Body of pancreas (tissue), 4 donors: ENCODE measurements at regions not wholly inside any gene's neighbourhood (a gene's known extent, or its start where the extent isn't known, plus 50 kb on each side); places are given as distances from the start of the nearest gene placed in this dataset.

Experiments
- ATAC-seq: fragments of 150-250 bp; one replicate; pipeline ENCODE4 v1.9.1; 2016
- DNase-seq, 4 donors: peaks; one replicate each; pipeline ENCODE4 v3.0.0-alpha.2; 2019
- H3K27ac ChIP-seq, 4 donors: fragments of 200-600 bp; sonication (generic); 1 replicate in 3 of 4; 2 replicates in 1 of 4; pipeline versions ENCODE4 v1.5.1 to v1.6.1; 2016 to 2019; ENCODE audit warnings: mild to moderate bottlenecking in 1 of 4, mixed read lengths in 1 of 4, moderate library complexity in 1 of 4
- H3K27me3 ChIP-seq, 2 donors: fragments of 200-600 bp; sonication (generic); one replicate each; pipeline ENCODE4 v1.6.0; 2016; ENCODE audit warnings: mild to moderate bottlenecking in 1 of 2
- H3K36me3 ChIP-seq, 2 donors: fragments of 200-600 bp; sonication (generic); replicated peaks in 1 of 2; 2 replicates each; pipeline ENCODE4 v1.5.1; 2016; ENCODE audit warnings: low read depth in 2 of 2; ENCODE audit not compliant: insufficient read depth in 1 of 2
- H3K4me1 ChIP-seq: fragments of 200-600 bp; sonication (generic); one replicate; pipeline ENCODE4 v1.6.0; 2016
- H3K4me3 ChIP-seq, 2 donors: fragments of 200-600 bp; sonication (generic); 1 replicate in 1 of 2; 2 replicates in 1 of 2; pipeline ENCODE4 v1.5.1; 2016 to 2019
- H3K9me3 ChIP-seq, 3 donors: fragments of 200-600 bp; sonication (generic); 1 replicate in 2 of 3; 2 replicates in 1 of 3; pipeline ENCODE4 v1.5.1; 2016
- POLR2A ChIP-seq, 3 donors: fragments of 450-650 bp; IDR thresholded peaks; one replicate each; pipeline ENCODE4 v1.6.1; 2016; ENCODE audit warnings: antibody characterized with exemption in 3 of 3, mild to moderate bottlenecking in 2 of 3
- WGBS, 2 donors: methylation state at CpG; one replicate each; pipeline ENCODE4 v1.1.5; 2017; 5-methylcytosine and 5-hydroxymethylcytosine counted together
- intact Hi-C: fragments of 100-400 bp; cut with DNase I; formaldehyde crosslinking; loops from one replicate; pipeline ENCODE4 v1.15.1; 2023
- TF ChIP-seq, protein P1 (sequence below), 7 experiments: fragments of 450-650 bp in 4 of 7; fragments of 200-600 bp in 3 of 7; sonication (generic) in 3 of 7; IDR thresholded peaks; one replicate each; pipeline ENCODE4 v1.5.1; 2016 to 2019; ENCODE audit warnings: antibody characterized with exemption in 7 of 7

DNA sequence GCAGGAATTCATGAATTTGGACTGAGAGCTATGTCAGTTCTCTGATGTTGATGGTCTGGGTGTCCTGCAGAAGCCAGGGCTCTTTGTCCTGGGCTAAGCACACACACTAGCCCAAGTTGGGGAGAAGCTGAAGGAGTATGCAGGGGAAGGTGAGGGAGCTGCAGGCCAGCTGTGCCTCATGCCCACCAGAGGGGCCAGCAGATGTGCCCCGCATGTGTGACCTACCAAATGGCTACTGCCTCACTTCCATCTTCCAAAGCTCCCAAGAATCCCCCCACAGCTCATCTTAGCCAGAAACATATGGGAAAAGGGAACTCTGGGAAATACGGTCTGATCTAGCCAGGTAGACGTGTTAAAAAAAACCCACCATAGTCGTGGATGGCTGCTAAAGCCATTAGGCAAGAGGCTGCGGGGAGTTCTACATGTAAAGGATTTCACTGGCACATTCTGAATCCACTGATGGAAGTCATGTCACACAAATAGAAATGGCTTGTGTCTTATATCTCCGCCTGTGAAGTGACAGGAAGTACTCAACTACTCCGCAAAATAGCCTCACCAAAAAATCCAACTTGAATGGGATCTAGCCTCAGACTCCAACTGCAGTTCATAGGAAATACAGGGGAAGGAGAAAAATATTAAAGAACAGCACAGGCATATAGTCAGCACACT is 96.3 kb upstream of the CLMP start:
- intact Hi-C loops = no loop called here
- no peaks in the 10 kb centered on the region for H3K27me3 ChIP-seq
- TF ChIP-seq, protein P1, sequence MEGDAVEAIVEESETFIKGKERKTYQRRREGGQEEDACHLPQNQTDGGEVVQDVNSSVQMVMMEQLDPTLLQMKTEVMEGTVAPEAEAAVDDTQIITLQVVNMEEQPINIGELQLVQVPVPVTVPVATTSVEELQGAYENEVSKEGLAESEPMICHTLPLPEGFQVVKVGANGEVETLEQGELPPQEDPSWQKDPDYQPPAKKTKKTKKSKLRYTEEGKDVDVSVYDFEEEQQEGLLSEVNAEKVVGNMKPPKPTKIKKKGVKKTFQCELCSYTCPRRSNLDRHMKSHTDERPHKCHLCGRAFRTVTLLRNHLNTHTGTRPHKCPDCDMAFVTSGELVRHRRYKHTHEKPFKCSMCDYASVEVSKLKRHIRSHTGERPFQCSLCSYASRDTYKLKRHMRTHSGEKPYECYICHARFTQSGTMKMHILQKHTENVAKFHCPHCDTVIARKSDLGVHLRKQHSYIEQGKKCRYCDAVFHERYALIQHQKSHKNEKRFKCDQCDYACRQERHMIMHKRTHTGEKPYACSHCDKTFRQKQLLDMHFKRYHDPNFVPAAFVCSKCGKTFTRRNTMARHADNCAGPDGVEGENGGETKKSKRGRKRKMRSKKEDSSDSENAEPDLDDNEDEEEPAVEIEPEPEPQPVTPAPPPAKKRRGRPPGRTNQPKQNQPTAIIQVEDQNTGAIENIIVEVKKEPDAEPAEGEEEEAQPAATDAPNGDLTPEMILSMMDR (IDR thresholded peaks at IDR 0.05) = no peak
- TF ChIP-seq POLR2A (IDR thresholded peaks at IDR 0.05) = no peak
- no peak for DNase-seq
- no peak overlapping the region for H3K27ac ChIP-seq
- H3K9me3 ChIP-seq = no peaks in the 10 kb centered on the region
- ATAC-seq = no peak
- H3K4me3 ChIP-seq = no peak overlapping the region
- H3K36me3 ChIP-seq = no peaks in the 10 kb centered on the region
- 63% methylated on average over 7 of the region's 7 CpGs for WGBS, 2 donors
- no peaks in the 10 kb centered on the region for H3K4me1 ChIP-seq

DNA sequence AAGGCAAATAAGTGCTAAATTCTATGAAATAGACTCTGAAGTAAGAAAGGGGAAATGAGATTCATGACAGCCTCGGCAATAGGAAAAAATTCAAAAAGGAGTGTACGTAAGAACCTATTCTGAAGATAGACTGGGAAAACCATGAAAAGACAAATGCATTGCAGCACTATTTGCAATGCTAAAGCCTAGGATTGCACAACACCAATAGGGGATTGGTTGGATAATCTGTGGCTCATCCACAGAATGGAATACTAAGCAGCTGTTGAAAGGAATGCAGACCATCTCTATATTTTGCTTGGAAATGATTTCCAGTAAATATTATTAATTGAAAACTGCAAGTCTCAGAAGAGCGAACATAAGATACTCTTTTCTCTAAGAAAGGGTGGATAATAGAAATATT is 91.7 kb upstream of the CLMP start:
- H3K9me3 ChIP-seq = no peaks in the 10 kb centered on the region
- H3K27ac ChIP-seq = no peak overlapping the region
- intact Hi-C loops = no loop called here
- no peak for TF ChIP-seq POLR2A (IDR thresholded peaks at IDR 0.05)
- TF ChIP-seq, protein P1 (IDR thresholded peaks at IDR 0.05) = no peak
- DNase-seq = no peak
- WGBS, 2 donors = 69 to 70% methylated on average over 3 of the region's 3 CpGs
- no peaks in the 10 kb centered on the region for H3K4me1 ChIP-seq
- H3K36me3 ChIP-seq = no peaks in the 10 kb centered on the region
- H3K27me3 ChIP-seq = no peaks in the 10 kb centered on the region
- H3K4me3 ChIP-seq = no peak overlapping the region
- no peak for ATAC-seq

DNA sequence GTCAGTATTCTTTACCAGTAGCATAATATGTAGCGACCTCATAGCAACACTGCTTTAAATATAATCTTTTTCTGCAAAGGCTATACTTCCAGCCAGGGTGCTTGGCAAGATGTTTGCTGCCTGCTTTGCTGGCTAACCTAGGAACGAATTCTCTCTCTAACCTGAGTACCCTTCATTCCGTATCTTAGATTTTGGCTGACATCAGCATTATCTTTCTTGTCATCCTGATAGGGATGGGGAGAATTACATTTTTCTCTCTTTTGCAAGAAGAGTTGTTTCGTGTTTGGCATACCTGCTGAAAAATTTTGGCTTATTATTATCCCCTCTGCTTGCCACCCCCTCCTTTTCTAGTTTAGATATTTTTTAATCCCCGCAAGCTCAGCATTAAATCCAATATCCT is 91.2 kb upstream of the CLMP start:
- ATAC-seq (no peak), DNase-seq (no peak)
- TF ChIP-seq, protein P1 (IDR thresholded peaks at IDR 0.05) = no peak
- TF ChIP-seq POLR2A (IDR thresholded peaks at IDR 0.05) = no peak
- Histone ChIP-seq H3K27ac (no peak overlapping the region), H3K36me3 (no peaks in the 10 kb centered on the region), H3K4me3 (no peak overlapping the region), H3K4me1 (no peaks in the 10 kb centered on the region), H3K9me3 (no peaks in the 10 kb centered on the region), H3K27me3 (no peaks in the 10 kb centered on the region)
- 51 to 52% methylated on average over 5 of the region's 5 CpGs for WGBS, 2 donors
- intact Hi-C loops = no loop called here

DNA sequence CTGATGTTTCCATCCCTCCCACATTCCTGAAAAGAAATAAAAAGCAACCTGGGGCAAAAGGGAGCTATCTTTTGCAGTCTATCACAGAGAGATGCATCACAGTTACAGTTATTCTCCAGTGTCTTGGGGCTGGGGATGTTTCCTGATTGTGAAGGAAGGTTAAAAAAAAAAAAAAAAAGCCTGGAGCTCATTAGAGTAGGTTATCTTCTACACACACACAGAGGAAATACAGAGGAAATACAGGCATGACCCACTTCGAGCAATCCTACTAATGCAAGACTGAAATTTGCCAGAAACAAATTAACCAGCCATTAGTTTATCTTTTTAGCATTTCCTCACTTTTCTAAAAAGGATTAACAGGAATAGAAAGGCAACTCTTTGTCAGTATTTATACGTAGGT is 89.4 kb upstream of the CLMP start:
- no peak for ATAC-seq
- H3K27ac ChIP-seq = no peak overlapping the region
- 40 to 44% methylated on average over 2 of the region's 2 CpGs for WGBS, 2 donors
- H3K36me3 ChIP-seq = no peaks in the 10 kb centered on the region
- H3K9me3 ChIP-seq = no peaks in the 10 kb centered on the region
- H3K27me3 ChIP-seq = no peaks in the 10 kb centered on the region
- H3K4me1 ChIP-seq = no peaks in the 10 kb centered on the region
- TF ChIP-seq, protein P1 (IDR thresholded peaks at IDR 0.05) = no peak
- TF ChIP-seq POLR2A (IDR thresholded peaks at IDR 0.05) = no peak
- no peak overlapping the region for H3K4me3 ChIP-seq
- intact Hi-C loops = no loop called here
- no peak for DNase-seq

DNA sequence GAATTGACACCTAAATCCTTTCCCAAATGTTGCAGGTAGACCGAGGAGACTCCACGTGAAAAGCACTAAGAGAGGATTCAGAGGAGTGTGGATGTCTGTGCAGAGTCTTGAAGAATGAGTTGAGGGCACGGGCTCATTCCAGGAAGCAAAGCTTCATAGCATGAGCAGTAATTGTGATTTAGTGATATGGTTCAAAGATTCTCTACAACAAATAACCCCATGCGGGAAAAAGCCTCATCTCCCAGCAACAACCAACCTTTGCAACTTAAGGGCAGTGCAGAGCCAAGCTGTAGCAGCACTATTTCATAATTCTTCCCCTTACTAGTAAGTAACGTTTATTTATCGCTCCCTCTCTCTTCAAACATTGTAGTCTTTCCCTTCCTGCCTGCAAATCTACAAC is 87.5 kb upstream of the CLMP start:
- H3K27me3 ChIP-seq = no peaks in the 10 kb centered on the region
- no peak for ATAC-seq
- H3K4me1 ChIP-seq = no peaks in the 10 kb centered on the region
- intact Hi-C loops = no loop called here
- H3K27ac ChIP-seq = no peak overlapping the region
- TF ChIP-seq POLR2A (IDR thresholded peaks at IDR 0.05) = no peak
- TF ChIP-seq, protein P1 (IDR thresholded peaks at IDR 0.05) = no peak
- H3K36me3 ChIP-seq = no peaks in the 10 kb centered on the region
- H3K9me3 ChIP-seq = no peaks in the 10 kb centered on the region
- 45 to 54% methylated on average over 6 of the region's 6 CpGs for WGBS, 2 donors
- no peak for DNase-seq
- H3K4me3 ChIP-seq = no peak overlapping the region
